Endothelial cell of umbilical vein (primary cell): ENCODE measurements at regions not wholly inside any gene's neighbourhood (a gene's known extent, or its start where the extent isn't known, plus 50 kb on each side); places are given as distances from the start of the nearest gene placed in this dataset.

Experiments
- CTCF ChIP-seq, 2 donors: IDR thresholded peaks; 1 replicate in 1 of 2; 2 replicates in 1 of 2; pipeline ENCODE4 v1.5.1; 2011; ENCODE audit warnings: low read length in 2 of 2, mild to moderate bottlenecking in 2 of 2, moderate library complexity in 2 of 2, control low read depth in 1 of 2, inconsistent platforms in 1 of 2, low read depth in 1 of 2; ENCODE audit not compliant: insufficient read depth in 1 of 2; ENCODE audit errors: extremely low read depth in 1 of 2
- EZH2 ChIP-seq: IDR thresholded peaks from 2 replicates; pipeline ENCODE4 v1.6.1; 2012; ENCODE audit warnings: borderline replicate concordance, low read depth, mild to moderate bottlenecking, moderate library complexity, low read length, inconsistent platforms; ENCODE audit not compliant: severe bottlenecking
- GATA2 ChIP-seq: IDR thresholded peaks from 2 replicates; pipeline ENCODE4 v1.7.0; 2011; ENCODE audit warnings: low read depth, mild to moderate bottlenecking, moderate library complexity, mixed read lengths, low read length; ENCODE audit not compliant: insufficient read length, insufficient read depth
- MYC ChIP-seq: IDR thresholded peaks from one replicate; pipeline ENCODE4 v1.6.1; 2011; ENCODE audit warnings: mild to moderate bottlenecking, low read depth, low read length
- POLR2A ChIP-seq: IDR thresholded peaks from 2 replicates; pipeline ENCODE4 v1.6.1; 2012; ENCODE audit warnings: low read depth, mild to moderate bottlenecking, control low read depth, low read length
- POLR2AphosphoS5 ChIP-seq: IDR thresholded peaks from 2 replicates; pipeline ENCODE4 v1.6.1; 2012; ENCODE audit warnings: low read depth, mild to moderate bottlenecking, control low read depth, low read length, moderate library complexity; ENCODE audit not compliant: insufficient read depth

GRCh38 chr5:35473589-35473988, 144.1 kb upstream of the SPEF2 start:
- TF ChIP-seq CTCF (IDR thresholded peaks at IDR 0.05; ENCODE audit: extremely low read depth in 1 of 2, insufficient read depth in 1 of 2, low read depth in 1 of 2, low read length in 2 of 2) (no peak), GATA2 (no peak), EZH2 (no peak), POLR2A (no peak), POLR2AphosphoS5 (no peak), MYC (no peak)
